Caco-2 (cell line): ENCODE measurements at regions not wholly inside any gene's neighbourhood (a gene's known extent, or its start where the extent isn't known, plus 50 kb on each side); places are given as distances from the start of the nearest gene placed in this dataset.

Experiments
- BruUV-seq: library from RNA; stranded (reverse); fragments of 400-500 nt; replicated peaks from 2 replicates; lab custom pipeline; 2021; lab: Mats Ljungman, UMichigan
- CTCF ChIA-PET: fragments of 300-600 bp; sonication (Branson Sonifier 250); formaldehyde crosslinking; loops from one replicate; lab custom pipeline; 2022; ENCODE audit warnings: antibody characterized with exemption; lab: Charles Lee
- POLR2A ChIA-PET: fragments of 300-600 bp; sonication (Branson Sonifier 250); formaldehyde crosslinking; loops from one replicate; lab custom pipeline; 2022; ENCODE audit warnings: antibody characterized with exemption; lab: Charles Lee
- DNase-seq, 2 experiments: peaks; one replicate each; pipeline versions ENCODE4 v3.0.0 to v3.0.0-alpha.2; 2020 to 2022
- H3K27me3 ChIP-seq: replicated peaks from 2 replicates; pipeline ENCODE4 v1.6.0; 2011; ENCODE audit warnings: low read length; ENCODE audit not compliant: control insufficient read depth, insufficient read depth
- H3K36me3 ChIP-seq: 2 replicates; pipeline ENCODE4 v1.5.1; 2011; ENCODE audit warnings: low read length; ENCODE audit not compliant: control insufficient read depth, insufficient read depth
- H3K4me1 ChIP-seq: fragments of 250-450 bp; sonication (Bioruptor Pico); 2 replicates; pipeline ENCODE4 v1.5.1; 2020; ENCODE audit warnings: mild to moderate bottlenecking
- H3K4me3 ChIP-seq: 2 replicates; pipeline ENCODE4 v1.5.1; 2011; ENCODE audit warnings: low read depth, mild to moderate bottlenecking, control low read depth, low read length
- H3K9me3 ChIP-seq: fragments of 250-450 bp; sonication (Bioruptor Pico); 2 replicates; pipeline ENCODE4 v1.5.1; 2020; ENCODE audit warnings: mild to moderate bottlenecking, moderate library complexity
- H3K27ac Mint-ChIP-seq: one replicate; pipeline ENCODE4 v1.8.0; 2022; ENCODE audit warnings: mixed read lengths; ENCODE audit not compliant: unreplicated experiment
- H3K27me3 Mint-ChIP-seq: one replicate; pipeline ENCODE4 v1.8.0; 2022; ENCODE audit warnings: mixed read lengths; ENCODE audit not compliant: insufficient read depth, unreplicated experiment
- H3K36me3 Mint-ChIP-seq: one replicate; pipeline ENCODE4 v1.8.0; 2022; ENCODE audit warnings: mild to moderate bottlenecking, mixed read lengths; ENCODE audit not compliant: insufficient read depth, unreplicated experiment
- H3K4me1 Mint-ChIP-seq: one replicate; pipeline ENCODE4 v1.8.0; 2022; ENCODE audit warnings: low read depth, mixed read lengths; ENCODE audit not compliant: unreplicated experiment
- H3K4me3 Mint-ChIP-seq: one replicate; pipeline ENCODE4 v1.8.0; 2022; ENCODE audit warnings: mild to moderate bottlenecking, moderate library complexity, mixed read lengths; ENCODE audit not compliant: unreplicated experiment
- H3K9me3 Mint-ChIP-seq: one replicate; pipeline ENCODE4 v1.8.0; 2022; ENCODE audit warnings: mixed read lengths; ENCODE audit not compliant: unreplicated experiment
- intact Hi-C: fragments of 100-400 bp; cut with micrococcal nuclease; formaldehyde crosslinking; loops from one replicate; pipeline ENCODE4 v1.10.0; 2022; ENCODE audit not compliant: unreplicated experiment
- TF ChIP-seq, protein P1 (sequence below), 2 experiments: fragments of 200-600 bp in 1 of 2; IDR thresholded peaks; 1 replicate in 1 of 2; 2 replicates in 1 of 2; pipeline versions ENCODE4 v1.5.1 to v1.8.0; 2011 to 2022; ENCODE audit warnings: antibody characterized with exemption in 1 of 2, control low read depth in 1 of 2, inconsistent platforms in 1 of 2, low read depth in 1 of 2, low read length in 1 of 2, mild to moderate bottlenecking in 1 of 2, moderate library complexity in 1 of 2; ENCODE audit not compliant: insufficient read depth in 1 of 2, severe bottlenecking in 1 of 2, unreplicated experiment in 1 of 2

- Mint-ChIP-seq H3K9me3 (no peaks in the 10 kb centered on the region), H3K4me3 (no peak overlapping the region), H3K36me3 (no peaks in the 10 kb centered on the region), H3K4me1 (no peaks in the 10 kb centered on the region), H3K27me3 (no peaks in the 10 kb centered on the region), H3K27ac (no peak overlapping the region)
- no peaks in the 10 kb centered on the region for H3K36me3 ChIP-seq
- no peaks in the 10 kb centered on the region for H3K4me1 ChIP-seq
- CTCF ChIA-PET = no interaction called here
- intact Hi-C loops = no loop called here
- POLR2A ChIA-PET = no interaction called here
- BruUV-seq = no TSS peak
- H3K4me3 ChIP-seq = no peak overlapping the region
- H3K27me3 ChIP-seq = no peaks in the 10 kb centered on the region
- DNase-seq = no peak
- no peaks in the 10 kb centered on the region for H3K9me3 ChIP-seq
- TF ChIP-seq, protein P1, sequence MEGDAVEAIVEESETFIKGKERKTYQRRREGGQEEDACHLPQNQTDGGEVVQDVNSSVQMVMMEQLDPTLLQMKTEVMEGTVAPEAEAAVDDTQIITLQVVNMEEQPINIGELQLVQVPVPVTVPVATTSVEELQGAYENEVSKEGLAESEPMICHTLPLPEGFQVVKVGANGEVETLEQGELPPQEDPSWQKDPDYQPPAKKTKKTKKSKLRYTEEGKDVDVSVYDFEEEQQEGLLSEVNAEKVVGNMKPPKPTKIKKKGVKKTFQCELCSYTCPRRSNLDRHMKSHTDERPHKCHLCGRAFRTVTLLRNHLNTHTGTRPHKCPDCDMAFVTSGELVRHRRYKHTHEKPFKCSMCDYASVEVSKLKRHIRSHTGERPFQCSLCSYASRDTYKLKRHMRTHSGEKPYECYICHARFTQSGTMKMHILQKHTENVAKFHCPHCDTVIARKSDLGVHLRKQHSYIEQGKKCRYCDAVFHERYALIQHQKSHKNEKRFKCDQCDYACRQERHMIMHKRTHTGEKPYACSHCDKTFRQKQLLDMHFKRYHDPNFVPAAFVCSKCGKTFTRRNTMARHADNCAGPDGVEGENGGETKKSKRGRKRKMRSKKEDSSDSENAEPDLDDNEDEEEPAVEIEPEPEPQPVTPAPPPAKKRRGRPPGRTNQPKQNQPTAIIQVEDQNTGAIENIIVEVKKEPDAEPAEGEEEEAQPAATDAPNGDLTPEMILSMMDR (IDR thresholded peaks at IDR 0.05; ENCODE audit: insufficient read depth in 1 of 2, low read depth in 1 of 2, low read length in 1 of 2, severe bottlenecking in 1 of 2, unreplicated experiment in 1 of 2) = no peak
Observed at GRCh38 chr13:58633226-58633625, 1001.7 kb downstream of the PCDH17 start.

GRCh38 chr13:58655086-58655485 is 1023.5 kb downstream of the PCDH17 start:
- no peaks in the 10 kb centered on the region for H3K4me1 Mint-ChIP-seq
- H3K4me3 Mint-ChIP-seq = no peak overlapping the region
- Histone ChIP-seq H3K36me3 (no peaks in the 10 kb centered on the region), H3K4me1 (no peaks in the 10 kb centered on the region), H3K4me3 (no peak overlapping the region), H3K27me3 (no peaks in the 10 kb centered on the region), H3K9me3 (no peaks in the 10 kb centered on the region)
- no peaks in the 10 kb centered on the region for H3K27me3 Mint-ChIP-seq
- TF ChIP-seq, protein P1 (IDR thresholded peaks at IDR 0.05; ENCODE audit: insufficient read depth in 1 of 2, low read depth in 1 of 2, low read length in 1 of 2, severe bottlenecking in 1 of 2, unreplicated experiment in 1 of 2) = no peak
- ChIA-PET POLR2A (no interaction called here), CTCF (no interaction called here)
- H3K36me3 Mint-ChIP-seq = no peaks in the 10 kb centered on the region
- BruUV-seq = no TSS peak
- DNase-seq = no peak
- no peaks in the 10 kb centered on the region for H3K9me3 Mint-ChIP-seq
- intact Hi-C loops = no loop called here
- H3K27ac Mint-ChIP-seq = no peak overlapping the region

DNA sequence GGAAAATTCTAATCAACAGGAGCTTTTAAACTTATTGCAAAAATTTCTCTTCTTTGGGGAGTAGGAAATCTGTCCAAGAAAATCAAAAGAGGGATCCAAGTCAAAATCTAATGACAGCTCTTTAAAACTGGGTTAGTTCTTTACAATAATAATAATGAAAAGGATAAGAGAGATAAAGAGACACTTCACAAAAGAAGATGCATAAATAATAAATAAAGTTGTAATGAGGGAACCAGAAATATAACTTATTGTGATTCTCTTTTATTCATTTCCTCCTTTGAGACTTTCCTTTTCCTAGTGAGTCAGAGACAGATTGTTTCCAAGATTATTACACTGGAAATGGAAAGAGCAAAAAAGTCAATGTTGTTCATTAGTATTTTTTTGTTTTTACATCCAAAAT is 1029.3 kb downstream of the PCDH17 start:
- Mint-ChIP-seq H3K9me3 (no peaks in the 10 kb centered on the region), H3K27me3 (peaks cover 4% of the 10 kb centered on the region), H3K4me3 (no peak overlapping the region), H3K4me1 (no peaks in the 10 kb centered on the region), H3K36me3 (no peaks in the 10 kb centered on the region), H3K27ac (no peak overlapping the region)
- Histone ChIP-seq H3K4me1 (no peaks in the 10 kb centered on the region), H3K9me3 (no peaks in the 10 kb centered on the region), H3K27me3 (no peaks in the 10 kb centered on the region), H3K4me3 (no peak overlapping the region), H3K36me3 (no peaks in the 10 kb centered on the region)
- no TSS peak for BruUV-seq
- intact Hi-C loops = no loop called here
- POLR2A ChIA-PET = no interaction called here
- no peak for DNase-seq
- CTCF ChIA-PET = no interaction called here
- TF ChIP-seq, protein P1 (IDR thresholded peaks at IDR 0.05; ENCODE audit: insufficient read depth in 1 of 2, low read depth in 1 of 2, low read length in 1 of 2, severe bottlenecking in 1 of 2, unreplicated experiment in 1 of 2) = no peak
